IMR-90 (cell line): ENCODE measurements at regions not wholly inside any gene's neighbourhood (a gene's known extent, or its start where the extent isn't known, plus 50 kb on each side); places are given as distances from the start of the nearest gene placed in this dataset.

ENCODE experiments used
- ATAC-seq: fragments of 200-7000 bp; cut with Tn5 transposase; 2 replicates; pipeline ENCODE4 v1.9.1; 2020; ENCODE audit warnings: low read depth, mild to moderate bottlenecking, moderate library complexity
- BruUV-seq: library from RNA; stranded (reverse); fragments of 400-500 nt; replicated peaks from 2 replicates; lab custom pipeline; 2021; lab: Mats Ljungman, UMichigan
- CTCF ChIA-PET: fragments of 300-600 bp; formaldehyde crosslinking; extraction: SDS; loops from one replicate; lab custom pipeline; 2021; ENCODE audit warnings: antibody characterized with exemption; lab: Yijun Ruan, JAX
- POLR2A ChIA-PET: fragments of 300-600 bp; sonication (Branson Sonifier 250); formaldehyde crosslinking; loops from one replicate; lab custom pipeline; 2022; ENCODE audit warnings: antibody characterized with exemption; ENCODE audit not compliant: unreplicated experiment; lab: Charles Lee
- DNase-seq: peaks from one replicate; pipeline ENCODE4 v3.0.0; 2013
- H2AFZ ChIP-seq: replicated peaks from 2 replicates; pipeline ENCODE3; 2013; ENCODE audit warnings: low read length, mild to moderate bottlenecking; ENCODE audit not compliant: poor library complexity
- H2AK5ac ChIP-seq: 2 replicates; pipeline ENCODE4 v1.6.1; 2013; ENCODE audit warnings: low read depth, low read length, inconsistent platforms
- H2AK9ac ChIP-seq: replicated peaks from 2 replicates; pipeline ENCODE3; 2013; ENCODE audit warnings: mild to moderate bottlenecking, low read depth, low read length, moderate library complexity; ENCODE audit not compliant: poor library complexity
- H2BK120ac ChIP-seq: 2 replicates; pipeline ENCODE4 v1.6.1; 2013; ENCODE audit warnings: low read depth, low read length, inconsistent platforms
- H2BK15ac ChIP-seq: 3 replicates; pipeline ENCODE4 v1.6.1; 2013; ENCODE audit warnings: low read depth, low read length, inconsistent platforms
- H2BK20ac ChIP-seq: 2 replicates; pipeline ENCODE4 v1.6.1; 2013; ENCODE audit warnings: low read depth, mild to moderate bottlenecking, inconsistent platforms, low read length, moderate library complexity
- H2BK5ac ChIP-seq: 2 replicates; pipeline ENCODE4 v1.6.1; 2013; ENCODE audit warnings: mild to moderate bottlenecking, low read depth, low read length, inconsistent platforms; ENCODE audit not compliant: poor library complexity, severe bottlenecking
- H3K14ac ChIP-seq: replicated peaks from 2 replicates; pipeline ENCODE4 v1.6.1; 2013; ENCODE audit warnings: low read depth, low read length, inconsistent platforms
- H3K18ac ChIP-seq: 2 replicates; pipeline ENCODE4 v1.6.1; 2013; ENCODE audit warnings: low read depth, low read length, control low read depth
- H3K23ac ChIP-seq: 2 replicates; pipeline ENCODE4 v1.6.1; 2013; ENCODE audit warnings: low read depth, low read length, inconsistent platforms
- H3K27ac ChIP-seq: 2 replicates; pipeline ENCODE4 v1.5.1; 2013; ENCODE audit warnings: mild to moderate bottlenecking, control low read depth, low read length; ENCODE audit not compliant: insufficient read depth
- H3K27me3 ChIP-seq: 2 replicates; pipeline ENCODE4 v1.6.1; 2013; ENCODE audit warnings: low read length; ENCODE audit not compliant: control insufficient read depth, insufficient read depth
- H3K36me3 ChIP-seq: 2 replicates; pipeline ENCODE4 v1.6.1; 2013; ENCODE audit warnings: low read length, mixed read lengths; ENCODE audit not compliant: control insufficient read depth, insufficient read depth
- H3K4ac ChIP-seq: 2 replicates; pipeline ENCODE4 v1.6.1; 2013; ENCODE audit warnings: low read depth, low read length, inconsistent platforms
- H3K4me1 ChIP-seq: 2 replicates; pipeline ENCODE4 v1.6.1; 2013; ENCODE audit warnings: low read length, mixed read lengths; ENCODE audit not compliant: control insufficient read depth, insufficient read depth
- H3K4me2 ChIP-seq: 2 replicates; pipeline ENCODE4 v1.6.1; 2013; ENCODE audit warnings: low read depth, mild to moderate bottlenecking, control low read depth, low read length, moderate library complexity
- H3K4me3 ChIP-seq: 2 replicates; pipeline ENCODE4 v1.5.1; 2013; ENCODE audit warnings: low read depth, mild to moderate bottlenecking, control low read depth, low read length, moderate library complexity; ENCODE audit not compliant: insufficient read depth
- H3K56ac ChIP-seq: 2 replicates; pipeline ENCODE4 v1.6.1; 2013; ENCODE audit warnings: low read length, inconsistent platforms; ENCODE audit not compliant: insufficient read depth; ENCODE audit errors: extremely low read depth
- H3K79me1 ChIP-seq, 2 experiments: 2 replicates each; pipeline ENCODE4 v1.6.1; 2013; ENCODE audit warnings: low read length in 2 of 2, inconsistent platforms in 1 of 2, low read depth in 1 of 2
- H3K9ac ChIP-seq: 2 replicates; pipeline ENCODE4 v1.6.1; 2013; ENCODE audit warnings: low read depth, low read length, control low read depth
- H3K9me1 ChIP-seq: 2 replicates; pipeline ENCODE4 v1.6.1; 2013; ENCODE audit warnings: low read length, inconsistent platforms; ENCODE audit not compliant: insufficient read depth
- H3K9me3 ChIP-seq: 2 replicates; pipeline ENCODE4 v1.6.1; 2013; ENCODE audit warnings: low read length; ENCODE audit not compliant: control insufficient read depth, insufficient read depth
- H4K20me1 ChIP-seq: 2 replicates; pipeline ENCODE4 v1.6.1; 2013; ENCODE audit warnings: low read length, inconsistent platforms; ENCODE audit not compliant: insufficient read depth
- H4K5ac ChIP-seq: 2 replicates; pipeline ENCODE4 v1.6.1; 2013; ENCODE audit warnings: mild to moderate bottlenecking, low read depth, low read length, control low read depth
- H4K8ac ChIP-seq, 2 experiments: 2 replicates each; pipeline ENCODE4 v1.6.1; 2013; ENCODE audit warnings: low read depth in 2 of 2, low read length in 2 of 2, control low read depth in 1 of 2, inconsistent platforms in 1 of 2
- H4K91ac ChIP-seq: 2 replicates; pipeline ENCODE4 v1.6.1; 2013; ENCODE audit warnings: low read depth, low read length, inconsistent platforms; ENCODE audit not compliant: insufficient read depth
- CTCF ChIP-seq: conservative IDR thresholded peaks from 2 replicates; pipeline ENCODE4 v1.5.1; 2012; ENCODE audit warnings: mild to moderate bottlenecking, low read depth, low read length, improper control_type of control experiment
- FOS ChIP-seq: fragments of 150-350 bp; IDR thresholded peaks from 2 replicates; pipeline ENCODE4 v1.6.1; 2016; ENCODE audit warnings: low read depth, low read length
- MAZ ChIP-seq: IDR thresholded peaks from 2 replicates; pipeline ENCODE4 v1.6.1; 2012; ENCODE audit warnings: low read depth, mild to moderate bottlenecking, low read length, improper control_type of control experiment, moderate library complexity, borderline replicate concordance
- MXI1 ChIP-seq: IDR thresholded peaks from 2 replicates; pipeline ENCODE4 v1.6.1; 2012; ENCODE audit warnings: low read depth, mild to moderate bottlenecking, low read length, moderate library complexity, borderline replicate concordance
- POLR2A ChIP-seq: IDR thresholded peaks from 2 replicates; pipeline ENCODE4 v1.6.1; 2012; ENCODE audit warnings: mild to moderate bottlenecking, low read depth, low read length
- RAD21 ChIP-seq: IDR thresholded peaks from 2 replicates; pipeline ENCODE4 v1.6.1; 2012; ENCODE audit warnings: low read length, improper control_type of control experiment
- RCOR1 ChIP-seq: IDR thresholded peaks from 2 replicates; pipeline ENCODE4 v1.6.1; 2012; ENCODE audit warnings: mild to moderate bottlenecking, low read length, improper control_type of control experiment; ENCODE audit not compliant: insufficient replicate concordance
- SMC3 ChIP-seq: fragments of 150-350 bp; IDR thresholded peaks from 2 replicates; pipeline ENCODE4 v1.6.1; 2016; ENCODE audit warnings: low read depth, mild to moderate bottlenecking, antibody characterized with exemption, low read length, moderate library complexity
- WGBS, 2 experiments: methylation state at CpG; one replicate each; pipeline versions ENCODE4 v1.1.5 to v1.1.7; 2013; ENCODE audit warnings: missing lambda C conversion rate in 2 of 2; ENCODE audit not compliant: insufficient read length in 1 of 2; ENCODE audit errors: extremely low coverage in 2 of 2; 5-methylcytosine and 5-hydroxymethylcytosine counted together
- dilution Hi-C: fragments of 300-500 bp; cut with HindIII; formaldehyde crosslinking; loops from one replicate; pipeline ENCODE4 v1.14.3; 2018; ENCODE audit warnings: low sequenced_read_pairs; ENCODE audit not compliant: unreplicated experiment
- in situ Hi-C: fragments of 300-500 bp; cut with MboI; formaldehyde crosslinking; loops from 3 replicates; pipeline ENCODE4 v1.14.3; 2019; ENCODE audit warnings: low sequenced_read_pairs, inconsistent platforms, mixed read lengths
- intact Hi-C: fragments of 100-400 bp; cut with micrococcal nuclease; formaldehyde crosslinking; loops from 2 replicates; pipeline ENCODE4 v1.10.0; 2022

DNA sequence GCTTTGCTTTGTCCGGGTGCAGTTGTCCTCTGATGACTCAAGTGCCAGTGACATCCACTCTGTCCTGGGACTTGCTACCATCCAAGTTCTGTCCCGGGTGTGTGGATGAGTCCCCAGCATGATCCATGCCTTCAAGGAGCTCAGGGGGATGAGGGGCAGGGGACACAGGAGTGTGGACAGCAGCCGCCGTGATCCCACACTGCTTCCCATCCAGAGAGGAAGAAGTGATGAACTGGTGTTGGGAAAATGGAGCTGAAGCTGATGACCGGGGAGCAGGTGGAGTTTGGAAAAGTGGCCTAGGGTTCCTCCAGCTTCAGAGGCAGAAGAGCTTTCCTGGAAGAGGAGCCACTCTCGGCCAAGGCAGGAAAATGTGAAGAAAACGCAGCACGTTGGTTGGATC is 249.6 kb upstream of the TNRC6C start:
- Histone ChIP-seq H4K8ac (no peak overlapping the region), H2BK15ac (no peak overlapping the region), H3K23ac (no peak overlapping the region), H3K4me2 (no peak overlapping the region), H3K27me3 (peaks cover 7% of the 10 kb centered on the region), H3K56ac (no peak overlapping the region), H4K91ac (no peak overlapping the region), H3K4me3 (no peak overlapping the region), H4K5ac (no peak overlapping the region), H3K4ac (no peak overlapping the region), H2AK9ac (no peak overlapping the region), H2AK5ac (no peak overlapping the region), H3K9me1 (no peaks in the 10 kb centered on the region), H3K79me1 (no peaks in the 10 kb centered on the region), H3K9ac (no peak overlapping the region), H3K4me1 (no peaks in the 10 kb centered on the region), H3K18ac (no peak overlapping the region), H2BK20ac (no peak overlapping the region), H2BK5ac (no peak overlapping the region), H2BK120ac (no peak overlapping the region), H3K14ac (no peak overlapping the region), H2AFZ (peak overlapping the region; percentile 44), H3K9me3 (peaks cover 14% of the 10 kb centered on the region), H4K20me1 (no peaks in the 10 kb centered on the region), H3K36me3 (no peaks in the 10 kb centered on the region), H3K27ac (no peak overlapping the region)
- no peak for ATAC-seq
- 80% methylated on average over 2 of the region's 8 CpGs; no CpG with 5 or more reads in 1 of the 2 experiments for WGBS, 2 experiments
- in situ Hi-C loops: no loop called here
- TF ChIP-seq RAD21 (no peak), POLR2A (no peak), SMC3 (no peak), MXI1 (no peak), FOS (no peak), CTCF (no peak), RCOR1 (no peak), MAZ (no peak)
- intact Hi-C loops: no loop called here
- ChIA-PET CTCF (no interaction called here), POLR2A (no interaction called here)
- no TSS peak for BruUV-seq
- dilution Hi-C loops: no loop called here
- DNase-seq: no peak
